B cell (primary cell): ENCODE measurements at regions not wholly inside any gene's neighbourhood (a gene's known extent, or its start where the extent isn't known, plus 50 kb on each side); places are given as distances from the start of the nearest gene placed in this dataset.

ENCODE experiments used
- EZH2 ChIP-seq: IDR thresholded peaks from 2 replicates; pipeline ENCODE4 v1.6.1; 2012; ENCODE audit warnings: borderline replicate concordance, low read depth, mild to moderate bottlenecking, moderate library complexity, low read length; ENCODE audit not compliant: insufficient read depth, poor library complexity, severe bottlenecking
- TF ChIP-seq, protein P1 (sequence below): fragments of 200-600 bp; IDR thresholded peaks from one replicate; pipeline ENCODE4 v1.8.0; 2022; ENCODE audit warnings: antibody characterized with exemption, mild to moderate bottlenecking

- TF ChIP-seq, protein P1, sequence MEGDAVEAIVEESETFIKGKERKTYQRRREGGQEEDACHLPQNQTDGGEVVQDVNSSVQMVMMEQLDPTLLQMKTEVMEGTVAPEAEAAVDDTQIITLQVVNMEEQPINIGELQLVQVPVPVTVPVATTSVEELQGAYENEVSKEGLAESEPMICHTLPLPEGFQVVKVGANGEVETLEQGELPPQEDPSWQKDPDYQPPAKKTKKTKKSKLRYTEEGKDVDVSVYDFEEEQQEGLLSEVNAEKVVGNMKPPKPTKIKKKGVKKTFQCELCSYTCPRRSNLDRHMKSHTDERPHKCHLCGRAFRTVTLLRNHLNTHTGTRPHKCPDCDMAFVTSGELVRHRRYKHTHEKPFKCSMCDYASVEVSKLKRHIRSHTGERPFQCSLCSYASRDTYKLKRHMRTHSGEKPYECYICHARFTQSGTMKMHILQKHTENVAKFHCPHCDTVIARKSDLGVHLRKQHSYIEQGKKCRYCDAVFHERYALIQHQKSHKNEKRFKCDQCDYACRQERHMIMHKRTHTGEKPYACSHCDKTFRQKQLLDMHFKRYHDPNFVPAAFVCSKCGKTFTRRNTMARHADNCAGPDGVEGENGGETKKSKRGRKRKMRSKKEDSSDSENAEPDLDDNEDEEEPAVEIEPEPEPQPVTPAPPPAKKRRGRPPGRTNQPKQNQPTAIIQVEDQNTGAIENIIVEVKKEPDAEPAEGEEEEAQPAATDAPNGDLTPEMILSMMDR: no peak
- TF ChIP-seq EZH2: no peak
These were observed 69.5 kb downstream of the ENGASE start for GRCh38 chr17:79144133-79144532.
